Osteocyte (in vitro differentiated cells): ENCODE measurements at regions not wholly inside any gene's neighbourhood (a gene's known extent, or its start where the extent isn't known, plus 50 kb on each side); places are given as distances from the start of the nearest gene placed in this dataset.

Source experiments
- DNase-seq: peaks from one replicate; pipeline ENCODE4 v3.0.0; 2021; ENCODE audit warnings: mixed read lengths; ENCODE audit not compliant: unreplicated experiment; ENCODE audit errors: extremely low spot score
- H3K27ac Mint-ChIP-seq: one replicate; pipeline ENCODE4 v1.8.0; 2021; ENCODE audit warnings: mild to moderate bottlenecking, mixed read lengths; ENCODE audit not compliant: unreplicated experiment
- H3K27me3 Mint-ChIP-seq: one replicate; pipeline ENCODE4 v1.8.0; 2021; ENCODE audit warnings: mixed read lengths; ENCODE audit not compliant: unreplicated experiment
- H3K36me3 Mint-ChIP-seq: one replicate; pipeline ENCODE4 v1.8.0; 2021; ENCODE audit warnings: mixed read lengths; ENCODE audit not compliant: unreplicated experiment
- H3K4me1 Mint-ChIP-seq: one replicate; pipeline ENCODE4 v1.8.0; 2021; ENCODE audit warnings: mixed read lengths; ENCODE audit not compliant: unreplicated experiment
- H3K4me3 Mint-ChIP-seq: one replicate; pipeline ENCODE4 v1.8.0; 2021; ENCODE audit warnings: mild to moderate bottlenecking, moderate library complexity, mixed read lengths; ENCODE audit not compliant: unreplicated experiment
- H3K9me3 Mint-ChIP-seq: one replicate; pipeline ENCODE4 v1.8.0; 2021; ENCODE audit warnings: mixed read lengths; ENCODE audit not compliant: unreplicated experiment
- TF ChIP-seq, protein P1 (sequence below): fragments of 200-600 bp; sonication (generic); IDR thresholded peaks from 2 replicates; pipeline ENCODE4 v1.5.0; 2021; ENCODE audit warnings: antibody characterized with exemption, mild to moderate bottlenecking, moderate library complexity

GRCh38 chr10:8969853-8970252 lies 915.4 kb downstream of the GATA3 start:
- no peaks in the 10 kb centered on the region for H3K27me3 Mint-ChIP-seq

GRCh38 chr10:8975535-8975934 lies 921.0 kb downstream of the GATA3 start:
- DNase-seq: no peak
- no peaks in the 10 kb centered on the region for H3K36me3 Mint-ChIP-seq
- TF ChIP-seq, protein P1, sequence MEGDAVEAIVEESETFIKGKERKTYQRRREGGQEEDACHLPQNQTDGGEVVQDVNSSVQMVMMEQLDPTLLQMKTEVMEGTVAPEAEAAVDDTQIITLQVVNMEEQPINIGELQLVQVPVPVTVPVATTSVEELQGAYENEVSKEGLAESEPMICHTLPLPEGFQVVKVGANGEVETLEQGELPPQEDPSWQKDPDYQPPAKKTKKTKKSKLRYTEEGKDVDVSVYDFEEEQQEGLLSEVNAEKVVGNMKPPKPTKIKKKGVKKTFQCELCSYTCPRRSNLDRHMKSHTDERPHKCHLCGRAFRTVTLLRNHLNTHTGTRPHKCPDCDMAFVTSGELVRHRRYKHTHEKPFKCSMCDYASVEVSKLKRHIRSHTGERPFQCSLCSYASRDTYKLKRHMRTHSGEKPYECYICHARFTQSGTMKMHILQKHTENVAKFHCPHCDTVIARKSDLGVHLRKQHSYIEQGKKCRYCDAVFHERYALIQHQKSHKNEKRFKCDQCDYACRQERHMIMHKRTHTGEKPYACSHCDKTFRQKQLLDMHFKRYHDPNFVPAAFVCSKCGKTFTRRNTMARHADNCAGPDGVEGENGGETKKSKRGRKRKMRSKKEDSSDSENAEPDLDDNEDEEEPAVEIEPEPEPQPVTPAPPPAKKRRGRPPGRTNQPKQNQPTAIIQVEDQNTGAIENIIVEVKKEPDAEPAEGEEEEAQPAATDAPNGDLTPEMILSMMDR: no peak
- peaks cover 8% of the 10 kb centered on the region for H3K9me3 Mint-ChIP-seq
- no peak overlapping the region for H3K27ac Mint-ChIP-seq
- H3K4me1 Mint-ChIP-seq: no peaks in the 10 kb centered on the region
- H3K27me3 Mint-ChIP-seq: no peaks in the 10 kb centered on the region
- H3K4me3 Mint-ChIP-seq: no peak overlapping the region

More at GRCh38 chr10:8969853-8970252, 915.4 kb downstream of the GATA3 start:
- TF ChIP-seq, protein P1: no peak
- DNase-seq: no peak
- no peak overlapping the region for H3K27ac Mint-ChIP-seq
- no peaks in the 10 kb centered on the region for H3K4me1 Mint-ChIP-seq
- no peak overlapping the region for H3K4me3 Mint-ChIP-seq
- no peaks in the 10 kb centered on the region for H3K36me3 Mint-ChIP-seq
- peaks cover 17% of the 10 kb centered on the region for H3K9me3 Mint-ChIP-seq

DNA sequence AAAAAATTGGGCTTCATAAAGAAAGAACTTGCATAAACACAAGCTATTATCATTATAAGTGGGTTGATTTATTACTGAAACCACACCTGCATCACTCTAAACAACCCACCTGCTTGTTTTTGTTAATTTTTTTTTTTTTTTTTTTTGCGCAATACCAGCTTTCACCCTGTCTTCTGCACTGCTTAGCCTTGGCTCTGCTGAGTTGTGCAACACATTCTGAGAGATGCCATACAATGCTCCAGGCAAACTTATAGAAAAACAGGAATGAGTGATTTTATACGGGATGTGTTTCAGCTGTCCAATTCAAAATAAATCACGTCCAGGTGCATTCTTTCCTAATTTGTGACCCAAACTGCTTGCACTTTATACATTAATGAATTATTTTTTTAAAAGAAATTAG lies 923.6 kb downstream of the GATA3 start:
- peaks cover 8% of the 10 kb centered on the region for H3K9me3 Mint-ChIP-seq
- no peak overlapping the region for H3K4me3 Mint-ChIP-seq
- no peaks in the 10 kb centered on the region for H3K36me3 Mint-ChIP-seq
- no peaks in the 10 kb centered on the region for H3K4me1 Mint-ChIP-seq
- no peak for DNase-seq
- TF ChIP-seq, protein P1: no peak
- H3K27ac Mint-ChIP-seq: no peak overlapping the region
- no peaks in the 10 kb centered on the region for H3K27me3 Mint-ChIP-seq

DNA sequence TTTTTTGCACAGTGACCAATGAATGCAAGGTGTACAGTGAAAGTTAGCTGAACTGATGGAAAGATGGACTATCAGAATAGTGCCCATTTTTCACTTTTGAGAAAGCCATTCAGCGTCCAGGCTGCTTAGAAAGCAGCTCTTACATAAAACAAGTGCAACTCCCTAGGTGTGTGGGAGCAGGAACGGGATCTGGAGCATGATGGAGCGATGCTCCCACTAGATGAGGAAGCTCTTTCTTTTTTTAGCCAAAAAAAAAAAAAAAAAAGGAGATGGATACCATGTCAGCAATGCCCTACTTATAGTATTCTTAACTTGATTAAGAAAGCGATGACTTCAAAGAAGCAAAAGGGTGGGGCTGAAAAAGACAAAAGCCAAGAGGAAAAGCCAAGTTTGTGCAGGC lies 925.5 kb downstream of the GATA3 start:
- no peak for DNase-seq
- Mint-ChIP-seq H3K36me3 (no peaks in the 10 kb centered on the region), H3K4me1 (no peaks in the 10 kb centered on the region), H3K27me3 (no peaks in the 10 kb centered on the region), H3K9me3 (peaks cover 12% of the 10 kb centered on the region), H3K27ac (no peak overlapping the region), H3K4me3 (no peak overlapping the region)
- TF ChIP-seq, protein P1: no peak

GRCh38 chr10:8981277-8981676 lies 926.8 kb downstream of the GATA3 start:
- H3K4me3 Mint-ChIP-seq: no peak overlapping the region
- no peaks in the 10 kb centered on the region for H3K27me3 Mint-ChIP-seq
- DNase-seq: no peak
- TF ChIP-seq, protein P1: no peak
- H3K9me3 Mint-ChIP-seq: peaks cover 16% of the 10 kb centered on the region
- no peaks in the 10 kb centered on the region for H3K4me1 Mint-ChIP-seq
- H3K36me3 Mint-ChIP-seq: no peaks in the 10 kb centered on the region
- H3K27ac Mint-ChIP-seq: no peak overlapping the region
